Effector memory CD4-positive, alpha-beta T cell (primary cell): ENCODE measurements at regions not wholly inside any gene's neighbourhood (a gene's known extent, or its start where the extent isn't known, plus 50 kb on each side); places are given as distances from the start of the nearest gene placed in this dataset.

Experiments used
- DNase-seq, 3 donors: peaks; one replicate each; pipeline ENCODE4 v3.0.0-alpha.2; 2020
- H3K27ac ChIP-seq: 2 replicates; pipeline ENCODE4 v1.7.0; 2013; ENCODE audit warnings: mild to moderate bottlenecking, low read length, moderate library complexity; ENCODE audit not compliant: insufficient read depth, poor library complexity, severe bottlenecking
- H3K27me3 ChIP-seq: replicated peaks from 2 replicates; pipeline ENCODE4 v1.7.0; 2013; ENCODE audit warnings: mild to moderate bottlenecking, low read length; ENCODE audit not compliant: insufficient read depth, control insufficient read depth, poor library complexity, severe bottlenecking
- H3K36me3 ChIP-seq: 2 replicates; pipeline ENCODE4 v1.7.0; 2013; ENCODE audit warnings: mild to moderate bottlenecking, low read length, moderate library complexity; ENCODE audit not compliant: control insufficient read depth, insufficient read depth
- H3K4me1 ChIP-seq: 2 replicates; pipeline ENCODE4 v1.7.0; 2013; ENCODE audit warnings: low read length, mild to moderate bottlenecking; ENCODE audit not compliant: control insufficient read depth, insufficient read depth, poor library complexity, severe bottlenecking
- H3K4me3 ChIP-seq: 2 replicates; pipeline ENCODE4 v1.7.0; 2013; ENCODE audit warnings: low read length, low read depth, mild to moderate bottlenecking; ENCODE audit not compliant: insufficient read depth, poor library complexity, severe bottlenecking
- H3K9me3 ChIP-seq: 2 replicates; pipeline ENCODE4 v1.7.0; 2013; ENCODE audit warnings: mild to moderate bottlenecking, low read length, moderate library complexity; ENCODE audit not compliant: control insufficient read depth

DNA sequence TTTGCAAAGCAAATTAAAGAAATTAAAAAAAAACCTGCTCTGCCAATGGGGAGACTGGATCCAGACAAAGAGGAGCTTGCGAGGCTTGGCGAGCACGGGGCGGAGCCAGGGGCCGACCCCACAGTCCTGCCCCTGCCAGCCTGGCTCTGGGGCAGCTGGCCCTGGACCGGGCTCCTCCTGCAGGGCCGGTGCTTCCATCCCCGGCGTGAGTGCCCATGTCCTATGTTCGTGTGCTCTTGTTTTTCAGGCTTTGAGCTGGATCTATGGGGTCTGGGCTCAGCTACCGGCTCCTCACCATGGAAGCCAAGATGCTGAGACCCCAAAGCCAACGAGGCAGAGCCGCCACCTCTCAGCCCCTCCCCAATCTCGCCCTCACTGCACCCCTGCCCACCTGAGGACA lies 176.8 kb downstream of the KIF26A start:
- Histone ChIP-seq H3K9me3 (no peaks in the 10 kb centered on the region), H3K36me3 (no peaks in the 10 kb centered on the region), H3K27ac (no peak overlapping the region), H3K4me3 (no peak overlapping the region), H3K27me3 (no peaks in the 10 kb centered on the region), H3K4me1 (no peaks in the 10 kb centered on the region)
- DNase-seq, result no peak

GRCh38 chr14:104315625-104316024 lies 177.2 kb downstream of the KIF26A start:
- Histone ChIP-seq H3K36me3 (no peaks in the 10 kb centered on the region), H3K4me3 (no peak overlapping the region), H3K4me1 (no peaks in the 10 kb centered on the region), H3K9me3 (no peaks in the 10 kb centered on the region), H3K27ac (no peak overlapping the region), H3K27me3 (no peaks in the 10 kb centered on the region)
- DNase-seq, result no peak

DNA sequence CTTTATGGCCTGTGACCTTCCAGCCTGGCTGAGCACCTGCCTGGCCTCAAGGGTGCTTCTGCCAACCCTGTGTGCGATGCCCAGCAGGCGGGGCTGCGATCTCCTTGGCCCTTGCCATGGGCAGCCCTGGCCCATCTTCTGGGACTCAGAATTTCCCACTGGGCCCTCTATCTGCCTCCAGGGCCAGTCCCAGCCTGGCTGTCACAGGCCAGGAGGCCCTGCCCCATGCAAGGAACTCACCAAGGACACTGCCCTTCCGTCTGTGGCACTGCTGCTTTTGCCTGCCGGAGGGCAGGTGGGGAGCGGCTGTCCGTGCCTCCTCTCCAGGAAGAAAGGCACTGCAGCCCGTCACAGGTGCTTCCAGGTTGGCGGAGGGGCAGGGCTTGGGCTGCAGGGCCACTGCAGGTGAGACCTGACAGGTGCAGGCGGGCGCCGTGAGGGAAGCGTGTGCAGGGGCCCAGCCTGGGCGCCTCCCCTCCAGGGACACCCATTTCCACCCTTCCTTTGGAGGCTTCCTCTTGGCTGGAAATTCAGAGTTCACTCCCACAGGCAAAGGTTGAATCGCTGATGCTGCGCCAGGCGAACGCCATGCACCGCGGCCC lies 177.8 kb downstream of the KIF26A start:
- Histone ChIP-seq H3K4me3 (no peak overlapping the region), H3K9me3 (no peaks in the 10 kb centered on the region), H3K36me3 (no peaks in the 10 kb centered on the region), H3K27me3 (no peaks in the 10 kb centered on the region), H3K27ac (no peak overlapping the region), H3K4me1 (no peaks in the 10 kb centered on the region)
- DNase-seq, result no peak

- no peaks in the 10 kb centered on the region for H3K4me1 ChIP-seq
- no peaks in the 10 kb centered on the region for H3K27me3 ChIP-seq
- no peak overlapping the region for H3K27ac ChIP-seq
- H3K36me3 ChIP-seq, result no peaks in the 10 kb centered on the region
- H3K9me3 ChIP-seq, result no peaks in the 10 kb centered on the region
- H3K4me3 ChIP-seq, result no peak overlapping the region
- no peak for DNase-seq
Observed at GRCh38 chr14:104316723-104317491, 178.5 kb downstream of the KIF26A start.

GRCh38 chr14:104317492-104317805 lies 179.1 kb downstream of the KIF26A start:
- Histone ChIP-seq H3K4me3 (no peak overlapping the region), H3K4me1 (no peaks in the 10 kb centered on the region), H3K36me3 (no peaks in the 10 kb centered on the region), H3K27me3 (no peaks in the 10 kb centered on the region), H3K9me3 (no peaks in the 10 kb centered on the region), H3K27ac (no peak overlapping the region)
- no peak for DNase-seq

DNA sequence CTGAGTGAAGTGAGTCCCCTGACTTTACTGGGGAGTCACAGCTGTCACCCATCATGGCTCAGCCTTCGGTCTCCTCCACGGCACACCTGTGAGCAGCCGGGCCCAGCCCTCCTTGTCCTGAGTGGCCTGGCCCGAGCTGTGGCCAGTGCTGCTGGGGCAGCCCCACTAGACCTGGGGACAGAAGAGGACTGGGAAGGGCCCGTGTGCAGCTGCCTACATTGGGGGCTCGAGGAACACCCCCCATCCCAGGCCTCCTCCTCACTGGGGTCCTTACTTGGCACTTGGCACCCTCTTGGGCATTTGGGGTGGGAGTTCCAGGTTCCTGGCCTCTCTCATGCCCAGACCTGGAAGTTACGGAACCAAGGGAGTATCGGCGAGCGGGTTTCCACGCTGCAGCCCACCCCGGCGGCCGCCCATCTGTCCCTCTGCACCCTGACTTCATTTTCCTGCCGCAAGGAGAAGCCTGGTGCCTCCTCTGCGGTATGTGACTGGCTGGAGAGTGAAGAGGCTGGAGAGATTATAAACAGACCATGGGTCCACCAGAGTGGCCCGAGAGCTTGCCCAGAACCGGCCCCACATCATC lies 179.7 kb downstream of the KIF26A start:
- no peak overlapping the region for H3K4me3 ChIP-seq
- DNase-seq, result no peak
- H3K4me1 ChIP-seq, result no peaks in the 10 kb centered on the region
- H3K27ac ChIP-seq, result no peak overlapping the region
- H3K36me3 ChIP-seq, result no peaks in the 10 kb centered on the region
- no peaks in the 10 kb centered on the region for H3K27me3 ChIP-seq
- no peaks in the 10 kb centered on the region for H3K9me3 ChIP-seq

DNA sequence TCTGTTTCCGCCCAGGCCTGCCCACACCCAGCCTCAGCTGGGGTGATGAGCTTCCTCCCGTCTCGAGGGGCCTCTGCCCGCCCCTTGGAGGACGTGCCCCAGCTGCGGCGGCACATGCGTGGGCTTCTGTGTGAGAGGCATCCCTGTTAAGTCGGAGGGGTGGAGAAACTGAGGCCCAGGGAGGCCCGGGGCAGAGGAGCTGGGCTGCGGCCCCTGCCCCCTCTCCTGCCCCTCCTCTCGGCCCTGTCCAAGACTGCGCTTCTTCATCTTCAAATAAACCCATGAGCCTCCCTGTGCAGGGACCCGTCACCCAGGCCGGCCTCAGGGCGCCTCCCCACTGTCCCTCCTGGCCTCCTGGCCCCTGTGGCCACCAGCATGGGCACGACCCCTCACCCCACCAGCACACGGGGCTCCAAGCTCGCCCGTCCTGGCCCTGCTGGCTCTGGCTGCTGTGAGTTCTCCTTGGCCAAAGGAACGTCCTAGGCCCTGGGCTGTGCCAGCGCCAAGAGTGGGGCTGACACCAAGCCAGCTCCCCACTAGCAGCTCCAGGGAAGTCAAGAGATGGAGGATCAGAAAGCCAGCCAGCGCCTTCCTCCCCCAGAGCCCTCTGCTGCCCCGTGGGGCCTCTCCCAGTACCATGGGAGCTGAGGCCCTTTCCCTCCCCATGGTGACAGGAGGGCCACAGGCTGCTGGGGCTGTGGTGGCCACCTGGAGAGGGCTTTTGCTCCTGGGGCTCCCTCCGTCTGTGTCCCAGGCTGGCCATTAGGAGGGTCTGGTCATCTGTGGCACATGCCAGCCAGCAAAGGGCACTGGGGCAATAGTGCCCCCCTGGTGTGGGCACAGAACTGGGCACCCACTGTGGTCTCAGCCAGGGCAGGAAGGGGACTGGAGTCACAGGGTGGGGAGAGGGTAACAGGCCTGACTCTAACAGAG lies 180.4 kb downstream of the KIF26A start:
- H3K27me3 ChIP-seq, result no peaks in the 10 kb centered on the region
- DNase-seq, result no peak

DNA sequence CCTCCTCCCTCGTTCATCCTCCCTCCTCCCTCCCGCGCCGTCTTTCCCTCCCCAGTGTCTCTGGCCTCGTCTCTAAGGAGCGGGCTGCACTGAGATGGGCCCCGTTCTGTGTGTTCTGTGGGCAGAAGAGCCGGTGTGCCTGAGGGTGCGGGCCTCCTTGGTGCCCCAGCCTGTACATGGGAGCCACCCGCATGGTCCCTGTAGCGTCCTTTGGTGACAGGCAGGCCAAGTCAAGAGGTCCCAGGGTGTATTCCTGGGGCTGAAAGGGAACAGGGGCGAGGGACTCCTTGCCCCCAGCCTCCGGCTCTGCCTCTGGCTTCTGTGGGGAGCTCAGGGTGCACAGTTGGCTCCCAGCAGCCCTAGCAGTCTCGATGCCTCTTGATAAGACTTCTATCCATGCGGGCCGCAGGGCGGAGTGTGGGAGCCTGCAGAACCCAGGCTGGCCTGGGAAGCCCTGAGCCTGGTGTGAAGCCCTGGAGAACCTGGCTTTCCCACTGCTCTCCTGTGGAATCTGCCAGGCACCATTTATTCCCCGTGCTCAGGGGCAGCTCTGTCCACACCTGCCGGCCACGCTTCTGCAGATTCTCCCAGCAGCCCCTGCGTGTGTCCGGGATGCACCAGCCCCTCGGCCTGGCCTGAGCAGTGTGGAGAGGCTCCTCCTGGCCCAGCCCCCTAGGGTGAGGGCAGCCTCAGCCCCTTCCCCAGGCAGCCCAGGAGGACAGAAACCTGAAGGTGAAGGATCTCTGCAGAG lies 181.3 kb downstream of the KIF26A start:
- no peak for DNase-seq
- H3K4me1 ChIP-seq, result no peaks in the 10 kb centered on the region
- H3K27me3 ChIP-seq, result no peaks in the 10 kb centered on the region
- no peak overlapping the region for H3K4me3 ChIP-seq
- no peak overlapping the region for H3K27ac ChIP-seq
- H3K9me3 ChIP-seq, result no peaks in the 10 kb centered on the region
- no peaks in the 10 kb centered on the region for H3K36me3 ChIP-seq

More for the DNA sequence above, 180.4 kb downstream of the KIF26A start:
- H3K9me3 ChIP-seq, result no peaks in the 10 kb centered on the region
- no peak overlapping the region for H3K27ac ChIP-seq
- H3K4me3 ChIP-seq, result no peak overlapping the region
- H3K4me1 ChIP-seq, result no peaks in the 10 kb centered on the region
- no peaks in the 10 kb centered on the region for H3K36me3 ChIP-seq

DNA sequence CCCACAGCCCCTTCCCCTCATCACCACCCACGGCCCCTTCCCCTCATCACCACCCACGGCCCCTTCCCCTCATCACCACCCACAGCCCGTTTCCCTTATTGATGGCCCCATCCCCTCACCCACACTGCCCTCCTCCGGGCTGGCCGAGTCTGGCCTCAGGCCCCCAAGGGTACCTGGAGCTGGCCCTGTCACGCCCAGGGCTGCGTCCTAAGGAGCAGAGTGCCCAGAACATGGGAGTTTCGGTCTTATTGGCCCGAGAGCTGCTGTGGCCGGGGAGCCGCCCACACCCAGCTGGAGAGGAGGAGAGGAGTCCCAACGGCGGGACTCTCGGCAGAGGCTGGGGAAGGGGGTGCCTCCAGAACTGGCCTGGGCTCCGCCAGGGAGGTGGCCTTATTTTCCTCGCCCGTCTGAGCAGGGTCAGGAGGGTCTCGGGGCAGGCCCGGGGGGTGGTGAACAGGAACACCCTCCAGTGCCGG lies 182.3 kb downstream of the KIF26A start:
- no peak overlapping the region for H3K4me3 ChIP-seq
- DNase-seq, result no peak
- H3K27ac ChIP-seq, result no peak overlapping the region
- no peaks in the 10 kb centered on the region for H3K36me3 ChIP-seq
- no peaks in the 10 kb centered on the region for H3K9me3 ChIP-seq
- H3K4me1 ChIP-seq, result no peaks in the 10 kb centered on the region
- H3K27me3 ChIP-seq, result no peaks in the 10 kb centered on the region
